H1 (cell line): ENCODE measurements at regions not wholly inside any gene's neighbourhood (a gene's known extent, or its start where the extent isn't known, plus 50 kb on each side); places are given as distances from the start of the nearest gene placed in this dataset.

Experiments used
- CBX5 ChIP-seq: fragments of 300-800, 300-1000 bp; sonication (generic); IDR thresholded peaks from 2 replicates; pipeline ENCODE4 v1.7.1; 2016; ENCODE audit warnings: antibody characterized with exemption, low read length, low read depth
- EP300 ChIP-seq, 2 experiments: IDR thresholded peaks; 1 replicate in 1 of 2; 2 replicates in 1 of 2; pipeline ENCODE4 v1.6.1; 2011 to 2012; ENCODE audit warnings: low read depth in 2 of 2, low read length in 2 of 2, mild to moderate bottlenecking in 2 of 2, borderline replicate concordance in 1 of 2, inconsistent platforms in 1 of 2, moderate library complexity in 1 of 2
- EZH2 ChIP-seq: fragments of 200-600 bp; sonication (generic); IDR thresholded peaks from 2 replicates; pipeline ENCODE4 v1.7.1; 2012; ENCODE audit warnings: low read depth, mild to moderate bottlenecking, moderate library complexity, low read length, inconsistent platforms; ENCODE audit not compliant: severe bottlenecking
- GTF2F1 ChIP-seq: IDR thresholded peaks from 2 replicates; pipeline ENCODE4 v1.6.1; 2012; ENCODE audit warnings: low read depth, low read length, improper control_type of control experiment, borderline replicate concordance
- HDAC6 ChIP-seq: IDR thresholded peaks from one replicate; pipeline ENCODE4 v1.7.1; 2012; ENCODE audit warnings: low read depth, mild to moderate bottlenecking, inconsistent platforms, low read length, moderate library complexity
- JUND ChIP-seq: IDR thresholded peaks from 2 replicates; pipeline ENCODE4 v1.6.1; 2011; ENCODE audit warnings: mild to moderate bottlenecking, improper control_type of control experiment, low read length
- POLR2A ChIP-seq, 2 experiments: IDR thresholded peaks; 1 replicate in 1 of 2; 2 replicates in 1 of 2; pipeline ENCODE4 v1.6.1; 2011; ENCODE audit warnings: low read depth in 2 of 2, low read length in 2 of 2, mild to moderate bottlenecking in 2 of 2; ENCODE audit errors: control extremely low read depth in 1 of 2
- POLR2AphosphoS5 ChIP-seq: IDR thresholded peaks from 2 replicates; pipeline ENCODE4 v1.6.1; 2011; ENCODE audit warnings: low read depth, low read length
- POU5F1 ChIP-seq: IDR thresholded peaks from 2 replicates; pipeline ENCODE4 v1.6.1; 2011; ENCODE audit warnings: low read depth, mild to moderate bottlenecking, low read length, moderate library complexity
- SP4 ChIP-seq: IDR thresholded peaks from 2 replicates; pipeline ENCODE4 v1.6.1; 2012; ENCODE audit warnings: low read length, inconsistent platforms
- TAF7 ChIP-seq: optimal IDR thresholded peaks from 2 replicates; pipeline ENCODE3; 2011; ENCODE audit warnings: low read depth, mild to moderate bottlenecking, inconsistent platforms, low read length, moderate library complexity, borderline replicate concordance
- TEAD4 ChIP-seq: IDR thresholded peaks from 2 replicates; pipeline ENCODE4 v1.6.1; 2012; ENCODE audit warnings: low read depth, low read length, inconsistent platforms, mixed read lengths
- TF ChIP-seq, protein P1 (sequence below), 3 experiments: IDR thresholded peaks; 1 replicate in 2 of 3; 2 replicates in 1 of 3; pipeline versions ENCODE4 v1.5.1 to v1.6.1; 2011; ENCODE audit warnings: low read length in 3 of 3, mild to moderate bottlenecking in 3 of 3, inconsistent platforms in 2 of 3, low read depth in 1 of 3, moderate library complexity in 1 of 3; ENCODE audit not compliant: insufficient read depth in 1 of 3; ENCODE audit errors: control extremely low read depth in 1 of 3

DNA sequence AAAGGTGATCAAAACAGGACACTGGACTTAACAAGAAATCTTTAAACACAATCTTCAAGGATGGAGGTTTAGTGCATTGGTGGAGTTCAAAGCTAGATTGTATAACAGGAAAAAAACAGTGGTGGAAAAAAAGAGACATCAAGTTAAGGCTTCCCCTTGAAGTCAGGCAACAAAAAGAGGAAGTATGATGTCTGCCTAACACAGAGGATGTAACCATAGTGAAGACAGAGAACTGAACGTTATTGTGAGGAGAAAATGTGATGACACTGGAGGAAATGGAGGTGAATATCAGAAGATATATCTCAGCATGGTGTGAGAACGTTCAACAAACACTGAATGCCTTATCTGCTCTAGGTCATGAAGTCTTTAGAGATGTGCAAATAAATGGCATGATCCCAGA, 192.4 kb upstream of the AR start:
- TF ChIP-seq, protein P1, sequence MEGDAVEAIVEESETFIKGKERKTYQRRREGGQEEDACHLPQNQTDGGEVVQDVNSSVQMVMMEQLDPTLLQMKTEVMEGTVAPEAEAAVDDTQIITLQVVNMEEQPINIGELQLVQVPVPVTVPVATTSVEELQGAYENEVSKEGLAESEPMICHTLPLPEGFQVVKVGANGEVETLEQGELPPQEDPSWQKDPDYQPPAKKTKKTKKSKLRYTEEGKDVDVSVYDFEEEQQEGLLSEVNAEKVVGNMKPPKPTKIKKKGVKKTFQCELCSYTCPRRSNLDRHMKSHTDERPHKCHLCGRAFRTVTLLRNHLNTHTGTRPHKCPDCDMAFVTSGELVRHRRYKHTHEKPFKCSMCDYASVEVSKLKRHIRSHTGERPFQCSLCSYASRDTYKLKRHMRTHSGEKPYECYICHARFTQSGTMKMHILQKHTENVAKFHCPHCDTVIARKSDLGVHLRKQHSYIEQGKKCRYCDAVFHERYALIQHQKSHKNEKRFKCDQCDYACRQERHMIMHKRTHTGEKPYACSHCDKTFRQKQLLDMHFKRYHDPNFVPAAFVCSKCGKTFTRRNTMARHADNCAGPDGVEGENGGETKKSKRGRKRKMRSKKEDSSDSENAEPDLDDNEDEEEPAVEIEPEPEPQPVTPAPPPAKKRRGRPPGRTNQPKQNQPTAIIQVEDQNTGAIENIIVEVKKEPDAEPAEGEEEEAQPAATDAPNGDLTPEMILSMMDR (IDR thresholded peaks at IDR 0.05; ENCODE audit: control extremely low read depth in 1 of 3, insufficient read depth in 1 of 3, low read depth in 1 of 3, low read length in 3 of 3) = no peak
- TF ChIP-seq JUND (no peak), POLR2A (IDR thresholded peaks at IDR 0.05; ENCODE audit: control extremely low read depth in 1 of 2, low read depth in 2 of 2, low read length in 2 of 2) (no peak), HDAC6 (no peak), POU5F1 (no peak), TAF7 (no peak), GTF2F1 (no peak), SP4 (no peak), EZH2 (no peak), POLR2AphosphoS5 (no peak), EP300 (IDR thresholded peaks at IDR 0.05; ENCODE audit: borderline replicate concordance in 1 of 2, low read depth in 2 of 2, low read length in 2 of 2) (no peak), TEAD4 (no peak), CBX5 (no peak)
